Stimulated activated CD8-positive, alpha-beta memory T cell treated with anti-CD3 and anti-CD28 coated beads, Interleukin-7, amount 100 ng/mL, for 4 hours (primary cell): ENCODE measurements at regions not wholly inside any gene's neighbourhood (a gene's known extent, or its start where the extent isn't known, plus 50 kb on each side); places are given as distances from the start of the nearest gene placed in this dataset.
"Not testable (repeated sequence)": the region's sequence is repeated elsewhere in the genome, so short reads cannot be mapped to it uniquely, and the experiment has no call there.

Experiments used
- DNase-seq, 2 donors: peaks; one replicate each; pipeline ENCODE4 v3.0.0-alpha.2; 2020; ENCODE audit warnings: low read depth in 2 of 2

GRCh38 chr13:54593504-54593903 lies 1564.9 kb downstream of the OLFM4 start:
- DNase-seq: no peak

DNA sequence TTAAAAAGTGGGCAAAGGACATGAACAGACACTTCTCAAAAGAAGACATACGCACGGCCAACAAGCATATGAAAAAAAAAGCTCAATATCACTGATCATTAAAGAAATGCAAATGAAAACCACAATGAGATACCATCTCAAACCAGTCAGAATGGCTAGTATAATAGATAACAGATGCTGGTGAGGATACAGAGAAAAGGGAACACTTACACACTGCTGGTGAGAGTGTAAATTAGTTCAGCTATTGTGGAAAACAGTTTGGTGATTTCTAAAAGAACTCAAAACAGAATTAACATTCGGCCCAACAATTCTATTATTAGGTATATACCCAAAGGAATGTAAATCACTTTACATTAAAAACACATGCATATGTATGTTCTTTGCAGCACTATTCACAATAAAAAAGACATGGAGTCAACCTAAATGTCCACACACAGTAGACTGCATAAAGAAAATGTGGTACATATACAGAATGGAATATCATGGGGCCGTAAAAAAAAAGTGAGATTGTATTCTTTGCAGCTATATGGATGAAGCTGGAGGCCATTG lies 1569.0 kb downstream of the OLFM4 start:
- no peak for DNase-seq

- DNase-seq: no peak
Observed at GRCh38 chr13:54599413-54599812, 1570.8 kb downstream of the OLFM4 start.

GRCh38 chr13:54606944-54607343 lies 1578.3 kb downstream of the OLFM4 start:
- no peak for DNase-seq

GRCh38 chr13:54607421-54607820 lies 1578.8 kb downstream of the OLFM4 start:
- no peak for DNase-seq

GRCh38 chr13:54611390-54611789 lies 1582.8 kb downstream of the OLFM4 start:
- DNase-seq: no peak

DNA sequence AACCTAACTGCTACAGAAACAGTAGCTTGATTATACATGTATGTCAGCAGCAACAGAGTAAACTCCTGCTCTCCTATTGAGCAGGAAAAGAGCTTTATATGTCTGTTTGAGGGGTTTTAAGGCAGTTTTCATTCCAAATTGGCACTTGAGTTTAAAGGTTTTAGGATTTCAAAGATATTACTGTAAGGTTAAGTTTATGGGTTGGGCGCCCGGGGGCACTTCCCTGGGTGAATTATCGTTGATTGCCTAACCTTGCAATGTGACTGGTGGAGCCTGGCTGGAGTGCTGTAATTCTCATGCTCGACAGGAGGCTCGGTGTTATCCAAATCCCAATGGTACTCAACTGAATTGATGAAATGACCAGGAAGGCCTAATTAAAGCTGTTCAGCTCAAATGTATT lies 1586.1 kb downstream of the OLFM4 start:
- DNase-seq: no peak

- not testable (repeated sequence) for DNase-seq
Observed at GRCh38 chr13:54626504-54626903, 1597.9 kb downstream of the OLFM4 start.

DNA sequence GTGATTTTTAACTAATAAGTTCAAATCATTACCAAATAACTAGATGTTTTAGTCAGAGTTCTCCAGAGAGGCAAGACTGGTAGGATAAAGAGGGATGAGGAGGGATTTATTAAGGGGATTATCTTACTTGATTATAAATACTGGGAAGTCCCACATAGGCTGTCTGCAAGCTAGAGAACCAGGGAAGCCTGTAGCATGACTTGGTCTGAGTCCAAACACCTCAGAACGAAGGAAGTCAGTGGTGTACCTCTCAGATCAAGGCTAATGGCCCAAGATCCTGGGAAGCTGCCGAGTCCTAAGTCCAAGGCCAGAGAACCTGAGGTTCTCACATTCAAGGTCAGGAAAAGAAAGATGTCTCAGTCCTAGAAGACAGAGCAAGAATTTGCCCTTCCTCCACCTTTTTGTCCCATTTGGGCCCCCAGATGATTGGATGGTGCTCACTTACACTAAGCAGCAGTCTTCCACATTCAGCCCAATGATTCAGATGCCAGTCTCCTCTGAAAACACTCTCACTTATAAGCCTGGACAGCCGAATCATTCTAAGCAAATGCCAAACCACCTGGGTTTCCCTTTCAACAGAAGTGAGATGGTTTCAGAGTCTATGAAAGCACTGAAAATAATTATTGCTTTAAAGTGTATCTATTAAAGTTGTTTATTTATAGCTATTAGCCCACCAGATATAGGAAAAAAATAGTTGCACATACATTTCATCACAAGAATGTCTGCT lies 1599.2 kb downstream of the OLFM4 start:
- no peak for DNase-seq

DNA sequence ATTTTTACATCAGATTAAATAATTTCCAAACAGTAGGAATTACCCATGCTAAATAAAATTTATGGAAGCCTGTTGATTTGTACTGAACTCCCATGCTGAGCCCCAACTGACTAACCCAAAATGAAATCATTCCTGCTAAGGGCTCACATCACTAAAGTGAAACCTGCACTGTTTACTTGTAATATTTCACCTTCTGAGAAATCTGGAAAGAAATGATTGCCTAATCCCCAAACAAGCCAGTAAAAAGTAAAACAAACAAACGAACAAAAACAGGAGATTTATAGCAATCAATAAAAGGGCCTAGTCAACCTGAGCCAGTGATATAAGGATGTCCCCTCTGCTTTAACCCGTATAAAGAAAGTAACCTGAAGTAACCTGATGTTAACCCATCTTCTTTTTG lies 1599.8 kb downstream of the OLFM4 start:
- no peak for DNase-seq

- no peak for DNase-seq
Observed at GRCh38 chr13:54633456-54633855, 1604.8 kb downstream of the OLFM4 start.

DNA sequence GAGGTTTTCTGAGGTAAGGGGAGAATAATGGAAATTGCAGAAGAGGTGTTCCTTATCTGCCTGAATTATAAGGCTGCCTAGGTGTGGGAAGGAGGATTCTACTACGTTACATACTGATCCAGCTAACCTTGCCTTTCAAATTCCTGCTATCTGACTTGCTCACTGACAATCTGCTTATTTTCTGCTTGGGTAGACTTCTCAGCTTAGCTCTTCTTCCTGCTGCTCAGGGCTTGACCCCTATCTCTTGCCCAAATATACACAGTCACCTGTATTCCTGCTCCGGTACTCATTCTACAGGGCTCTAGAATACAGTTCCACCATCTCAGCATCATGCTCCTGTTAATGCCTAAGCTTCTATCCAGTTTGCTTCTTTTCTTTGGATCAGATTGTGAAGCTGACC lies 1607.6 kb downstream of the OLFM4 start:
- no peak for DNase-seq

GRCh38 chr13:54637366-54637765 lies 1608.8 kb downstream of the OLFM4 start:
- DNase-seq: no peak

GRCh38 chr13:54640719-54641118 lies 1612.1 kb downstream of the OLFM4 start:
- no peak for DNase-seq

DNA sequence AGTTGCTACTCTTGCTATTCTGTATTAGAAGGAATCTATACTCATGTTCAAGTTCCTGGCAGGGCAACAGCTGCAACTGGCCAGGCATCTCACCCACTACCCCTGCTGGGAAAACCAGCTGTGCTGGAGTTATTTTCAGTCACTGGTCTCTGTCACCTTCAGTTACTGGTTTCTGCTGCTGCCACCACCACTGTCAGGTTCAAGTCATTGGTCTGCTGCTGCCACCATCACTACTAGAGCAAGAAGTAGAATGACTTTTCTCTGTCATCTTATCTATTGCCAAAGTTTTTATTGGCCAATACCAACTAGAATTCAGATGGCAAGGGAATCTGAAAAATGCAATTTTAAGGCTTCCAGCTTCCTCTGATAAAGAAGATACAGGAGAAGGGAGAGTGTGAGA lies 1615.2 kb downstream of the OLFM4 start:
- DNase-seq: no peak

DNA sequence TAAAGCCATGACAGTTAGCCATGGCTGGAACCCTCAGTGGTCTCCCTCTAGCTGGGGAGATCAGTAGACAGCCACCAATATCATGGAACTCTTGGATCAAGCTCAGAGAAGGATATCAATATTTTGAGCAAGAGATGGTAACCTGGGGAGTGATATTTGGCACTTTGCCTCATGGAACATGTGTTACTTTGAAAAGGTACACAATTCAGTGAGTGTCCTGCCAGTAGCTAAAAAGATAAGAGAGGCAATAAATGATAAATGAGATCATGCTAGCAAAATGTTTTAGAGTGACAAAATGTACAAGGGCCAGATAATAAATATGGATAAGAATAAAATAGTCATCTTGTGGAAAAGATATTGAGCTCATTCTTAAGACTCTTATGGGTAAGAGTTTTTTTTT lies 1618.7 kb downstream of the OLFM4 start:
- no peak for DNase-seq

DNA sequence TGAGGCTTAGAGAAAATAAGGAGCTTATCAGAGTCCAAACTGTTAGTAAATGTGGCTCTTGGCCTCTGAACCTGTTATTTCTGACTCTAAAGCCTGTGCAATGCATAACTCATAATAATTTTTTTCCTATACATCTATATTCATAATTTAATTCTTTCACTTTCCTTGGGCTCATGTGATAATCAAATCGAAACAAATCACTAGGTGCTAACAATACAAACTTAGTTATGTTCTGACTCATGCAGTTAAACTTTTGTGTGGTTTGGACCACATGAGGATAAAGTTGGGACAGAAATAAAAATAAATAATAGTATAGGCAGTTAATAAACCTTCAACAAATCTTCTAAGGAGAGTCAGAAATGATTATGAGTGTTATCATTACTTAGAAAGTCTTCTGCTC lies 1629.0 kb downstream of the OLFM4 start:
- DNase-seq: no peak

DNA sequence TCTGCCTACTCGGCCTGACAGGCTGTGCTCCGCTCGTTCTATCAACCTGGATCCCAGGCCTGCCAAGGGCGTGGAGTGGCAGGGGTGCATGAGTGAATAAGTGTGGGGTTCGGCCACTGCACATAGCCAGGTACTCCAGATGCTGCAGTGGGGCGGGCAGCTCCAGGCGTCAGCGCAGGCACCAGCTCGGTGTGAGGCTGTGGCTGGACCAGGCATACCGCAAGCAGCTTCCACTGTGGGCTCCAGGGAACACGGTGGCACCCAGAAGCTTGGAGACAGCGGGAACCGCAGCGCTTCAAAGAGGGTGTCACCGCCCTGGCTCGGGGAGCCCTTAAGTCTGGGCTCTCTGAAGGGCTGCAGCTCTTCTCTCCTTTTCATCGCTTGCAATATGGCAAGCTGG lies 1630.2 kb downstream of the OLFM4 start:
- no peak for DNase-seq

GRCh38 chr13:54660277-54660676 lies 1631.7 kb downstream of the OLFM4 start:
- no peak for DNase-seq

DNA sequence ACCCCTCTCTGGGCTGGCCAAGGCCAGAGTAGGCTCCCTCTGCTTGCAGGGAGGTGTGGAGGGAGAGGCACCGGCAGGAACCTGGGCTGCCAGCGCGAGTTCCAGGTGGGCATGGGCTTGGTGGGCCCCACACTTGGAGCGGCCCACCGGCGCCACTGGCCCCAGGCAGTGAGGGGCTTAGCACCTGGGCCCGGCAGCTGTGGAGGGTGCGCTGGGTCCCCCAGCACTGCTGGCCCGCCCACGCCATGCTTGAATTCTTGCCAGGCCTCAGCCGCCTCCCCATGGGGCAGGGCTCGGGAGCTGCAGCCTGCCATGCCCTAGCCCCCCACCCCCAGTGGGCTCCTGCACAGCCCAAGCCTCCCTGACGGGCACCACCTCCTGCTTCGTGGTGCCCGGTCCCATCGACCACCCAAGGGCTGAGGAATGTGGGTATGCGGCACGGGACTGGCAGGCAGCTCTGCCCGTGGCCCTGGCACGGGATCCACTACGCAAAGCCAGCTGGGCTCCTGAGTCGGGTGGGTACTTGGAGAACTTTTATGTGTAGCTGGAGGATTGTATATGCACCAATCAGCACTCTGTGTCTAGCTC lies 1648.0 kb downstream of the OLFM4 start:
- DNase-seq: no peak

GRCh38 chr13:54682184-54682583 lies 1653.6 kb downstream of the OLFM4 start:
- no peak for DNase-seq

DNA sequence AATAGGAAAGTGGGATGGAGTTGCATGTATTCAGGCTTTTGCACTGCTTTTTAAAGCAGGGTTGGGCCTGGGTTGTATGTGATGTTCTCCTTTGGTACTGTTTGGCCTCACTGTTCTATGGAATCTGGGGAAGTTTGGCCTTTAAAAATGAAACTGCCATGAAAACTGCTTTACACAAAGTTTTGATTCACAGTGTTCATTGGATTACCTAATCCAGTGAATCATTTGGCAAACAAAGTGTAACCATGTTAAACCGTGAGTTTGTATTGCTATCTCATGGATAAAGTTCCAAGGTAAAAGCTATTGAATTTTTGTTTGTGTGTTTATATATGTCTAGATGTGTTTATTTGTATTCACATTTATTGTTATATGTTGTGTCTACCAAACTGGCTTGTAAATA lies 1658.6 kb downstream of the OLFM4 start:
- DNase-seq: no peak

- no peak for DNase-seq
Observed at GRCh38 chr13:54699831-54700230, 1671.2 kb downstream of the OLFM4 start.

- DNase-seq: no peak
Observed at GRCh38 chr13:54705738-54706137, 1677.1 kb downstream of the OLFM4 start.
